Panc1 (cell line): ENCODE measurements at regions not wholly inside any gene's neighbourhood (a gene's known extent, or its start where the extent isn't known, plus 50 kb on each side); places are given as distances from the start of the nearest gene placed in this dataset.

ENCODE experiments used
- ATAC-seq: fragments of 200-7000 bp; cut with Tn5 transposase; 2 replicates; pipeline ENCODE4 v1.9.1; 2020; ENCODE audit warnings: mild to moderate bottlenecking, moderate library complexity
- BruUV-seq: library from RNA; stranded (reverse); fragments of 400-500 nt; replicated peaks from 2 replicates; lab custom pipeline; 2021; lab: Mats Ljungman, UMichigan
- CTCF ChIA-PET: fragments of 300-600 bp; sonication (Branson Sonifier 250); formaldehyde crosslinking; loops from one replicate; lab custom pipeline; 2022; ENCODE audit warnings: antibody characterized with exemption; lab: Charles Lee
- POLR2A ChIA-PET: fragments of 300-600 bp; sonication (Branson Sonifier 250); formaldehyde crosslinking; loops from one replicate; lab custom pipeline; 2022; ENCODE audit warnings: antibody characterized with exemption; lab: Charles Lee
- DNase-seq: peaks from one replicate; pipeline ENCODE4 v3.0.0-alpha.2; 2010; ENCODE audit warnings: low read depth, low spot score
- H3K27ac ChIP-seq: 2 replicates; pipeline ENCODE4 v1.5.1; 2011; ENCODE audit warnings: mild to moderate bottlenecking, low read length, inconsistent platforms
- H3K27me3 ChIP-seq: fragments of 200-500 bp; sonication (Bioruptor generic); 2 replicates; pipeline ENCODE4 v1.6.0; 2014; ENCODE audit warnings: low read length, inconsistent platforms; ENCODE audit not compliant: control insufficient read depth, insufficient read depth
- H3K36me3 ChIP-seq: fragments of 200-500 bp; sonication (Bioruptor generic); 2 replicates; pipeline ENCODE4 v1.5.1; 2014; ENCODE audit warnings: inconsistent platforms, mild to moderate bottlenecking, low read length, moderate library complexity; ENCODE audit not compliant: control insufficient read depth, insufficient read depth
- H3K4me1 ChIP-seq: 2 replicates; pipeline ENCODE4 v1.5.1; 2011; ENCODE audit warnings: inconsistent platforms, mild to moderate bottlenecking, low read length, moderate library complexity; ENCODE audit not compliant: control insufficient read depth, insufficient read depth
- H3K4me3 ChIP-seq, 2 experiments: 2 replicates each; pipeline ENCODE4 v1.5.1; 2011 to 2012; ENCODE audit warnings: low read depth in 2 of 2, low read length in 2 of 2, mild to moderate bottlenecking in 2 of 2, inconsistent platforms in 1 of 2, moderate library complexity in 1 of 2
- H3K9me3 ChIP-seq: fragments of 200-500 bp; sonication (Bioruptor generic); 2 replicates; pipeline ENCODE4 v1.5.1; 2014; ENCODE audit warnings: low read depth, mild to moderate bottlenecking, inconsistent platforms, low read length, moderate library complexity; ENCODE audit not compliant: control insufficient read depth, insufficient read depth
- POLR2AphosphoS5 ChIP-seq: IDR thresholded peaks from 2 replicates; pipeline ENCODE4 v1.6.1; 2012; ENCODE audit warnings: mild to moderate bottlenecking, low read depth, low read length, moderate library complexity
- SIN3A ChIP-seq: IDR thresholded peaks from 2 replicates; pipeline ENCODE4 v1.6.1; 2012; ENCODE audit warnings: low read depth, mild to moderate bottlenecking, low read length, moderate library complexity, borderline replicate concordance; ENCODE audit not compliant: insufficient read depth
- TCF7L2 ChIP-seq: IDR thresholded peaks from 2 replicates; pipeline ENCODE4 v1.6.1; 2011; ENCODE audit warnings: mild to moderate bottlenecking, low read depth, low read length, inconsistent platforms
- in situ Hi-C: cut with HindIII; loops from 2 replicates; pipeline ENCODE4 v1.10.0; 2016; ENCODE audit warnings: low sequenced_read_pairs, low pct_unique_long_range_greater_than_20kb
- intact Hi-C: fragments of 100-400 bp; cut with micrococcal nuclease; formaldehyde crosslinking; loops from one replicate; pipeline ENCODE4 v1.10.0; 2022; ENCODE audit not compliant: unreplicated experiment
- TF ChIP-seq, protein P1 (sequence below), 2 experiments: IDR thresholded peaks; 2 replicates each; pipeline ENCODE4 v1.6.1; 2011 to 2012; ENCODE audit warnings: low read depth in 2 of 2, control low read depth in 1 of 2, low read length in 1 of 2, mild to moderate bottlenecking in 1 of 2, moderate library complexity in 1 of 2; ENCODE audit not compliant: insufficient read depth in 1 of 2
- TF ChIP-seq, protein P2 (sequence below): fragments of 450-650 bp; IDR thresholded peaks from 2 replicates; pipeline ENCODE4 v1.5.1; 2017; ENCODE audit warnings: mild to moderate bottlenecking

DNA sequence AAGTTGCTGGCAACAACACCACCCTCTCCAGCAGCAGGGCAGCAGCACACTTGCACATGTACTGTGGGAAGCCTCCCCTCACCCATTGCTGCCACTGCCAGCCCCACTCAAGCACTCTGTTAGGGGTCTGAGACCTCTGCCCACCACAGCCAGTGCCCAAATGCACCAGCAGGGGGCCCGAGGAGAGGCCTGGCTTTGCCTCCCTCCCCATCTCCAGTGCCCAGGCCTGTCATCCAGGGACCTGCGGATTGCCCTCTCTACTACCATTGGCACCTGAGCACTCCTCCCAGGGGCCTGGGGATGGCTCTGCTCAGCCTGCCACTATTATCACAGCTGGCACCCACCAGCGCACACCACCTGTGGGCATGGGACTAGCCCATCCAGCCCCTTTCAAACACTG is 175.7 kb downstream of the PMAIP1 start:
- ChIA-PET CTCF (no interaction called here), POLR2A (no interaction called here)
- Histone ChIP-seq H3K4me3 (no peak overlapping the region), H3K27me3 (no peaks in the 10 kb centered on the region), H3K27ac (no peak overlapping the region), H3K9me3 (no peaks in the 10 kb centered on the region), H3K36me3 (no peaks in the 10 kb centered on the region), H3K4me1 (no peaks in the 10 kb centered on the region)
- ATAC-seq (no peak), DNase-seq (no peak)
- intact Hi-C loops (no loop called here), in situ Hi-C loops (no loop called here)
- BruUV-seq: no TSS peak
- TF ChIP-seq, protein P1, sequence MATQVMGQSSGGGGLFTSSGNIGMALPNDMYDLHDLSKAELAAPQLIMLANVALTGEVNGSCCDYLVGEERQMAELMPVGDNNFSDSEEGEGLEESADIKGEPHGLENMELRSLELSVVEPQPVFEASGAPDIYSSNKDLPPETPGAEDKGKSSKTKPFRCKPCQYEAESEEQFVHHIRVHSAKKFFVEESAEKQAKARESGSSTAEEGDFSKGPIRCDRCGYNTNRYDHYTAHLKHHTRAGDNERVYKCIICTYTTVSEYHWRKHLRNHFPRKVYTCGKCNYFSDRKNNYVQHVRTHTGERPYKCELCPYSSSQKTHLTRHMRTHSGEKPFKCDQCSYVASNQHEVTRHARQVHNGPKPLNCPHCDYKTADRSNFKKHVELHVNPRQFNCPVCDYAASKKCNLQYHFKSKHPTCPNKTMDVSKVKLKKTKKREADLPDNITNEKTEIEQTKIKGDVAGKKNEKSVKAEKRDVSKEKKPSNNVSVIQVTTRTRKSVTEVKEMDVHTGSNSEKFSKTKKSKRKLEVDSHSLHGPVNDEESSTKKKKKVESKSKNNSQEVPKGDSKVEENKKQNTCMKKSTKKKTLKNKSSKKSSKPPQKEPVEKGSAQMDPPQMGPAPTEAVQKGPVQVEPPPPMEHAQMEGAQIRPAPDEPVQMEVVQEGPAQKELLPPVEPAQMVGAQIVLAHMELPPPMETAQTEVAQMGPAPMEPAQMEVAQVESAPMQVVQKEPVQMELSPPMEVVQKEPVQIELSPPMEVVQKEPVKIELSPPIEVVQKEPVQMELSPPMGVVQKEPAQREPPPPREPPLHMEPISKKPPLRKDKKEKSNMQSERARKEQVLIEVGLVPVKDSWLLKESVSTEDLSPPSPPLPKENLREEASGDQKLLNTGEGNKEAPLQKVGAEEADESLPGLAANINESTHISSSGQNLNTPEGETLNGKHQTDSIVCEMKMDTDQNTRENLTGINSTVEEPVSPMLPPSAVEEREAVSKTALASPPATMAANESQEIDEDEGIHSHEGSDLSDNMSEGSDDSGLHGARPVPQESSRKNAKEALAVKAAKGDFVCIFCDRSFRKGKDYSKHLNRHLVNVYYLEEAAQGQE (IDR thresholded peaks at IDR 0.05; ENCODE audit: insufficient read depth in 1 of 2, low read depth in 2 of 2, low read length in 1 of 2): no peak
- TF ChIP-seq, protein P2, sequence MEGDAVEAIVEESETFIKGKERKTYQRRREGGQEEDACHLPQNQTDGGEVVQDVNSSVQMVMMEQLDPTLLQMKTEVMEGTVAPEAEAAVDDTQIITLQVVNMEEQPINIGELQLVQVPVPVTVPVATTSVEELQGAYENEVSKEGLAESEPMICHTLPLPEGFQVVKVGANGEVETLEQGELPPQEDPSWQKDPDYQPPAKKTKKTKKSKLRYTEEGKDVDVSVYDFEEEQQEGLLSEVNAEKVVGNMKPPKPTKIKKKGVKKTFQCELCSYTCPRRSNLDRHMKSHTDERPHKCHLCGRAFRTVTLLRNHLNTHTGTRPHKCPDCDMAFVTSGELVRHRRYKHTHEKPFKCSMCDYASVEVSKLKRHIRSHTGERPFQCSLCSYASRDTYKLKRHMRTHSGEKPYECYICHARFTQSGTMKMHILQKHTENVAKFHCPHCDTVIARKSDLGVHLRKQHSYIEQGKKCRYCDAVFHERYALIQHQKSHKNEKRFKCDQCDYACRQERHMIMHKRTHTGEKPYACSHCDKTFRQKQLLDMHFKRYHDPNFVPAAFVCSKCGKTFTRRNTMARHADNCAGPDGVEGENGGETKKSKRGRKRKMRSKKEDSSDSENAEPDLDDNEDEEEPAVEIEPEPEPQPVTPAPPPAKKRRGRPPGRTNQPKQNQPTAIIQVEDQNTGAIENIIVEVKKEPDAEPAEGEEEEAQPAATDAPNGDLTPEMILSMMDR: no peak
- TF ChIP-seq TCF7L2 (no peak), SIN3A (no peak), POLR2AphosphoS5 (no peak)

DNA sequence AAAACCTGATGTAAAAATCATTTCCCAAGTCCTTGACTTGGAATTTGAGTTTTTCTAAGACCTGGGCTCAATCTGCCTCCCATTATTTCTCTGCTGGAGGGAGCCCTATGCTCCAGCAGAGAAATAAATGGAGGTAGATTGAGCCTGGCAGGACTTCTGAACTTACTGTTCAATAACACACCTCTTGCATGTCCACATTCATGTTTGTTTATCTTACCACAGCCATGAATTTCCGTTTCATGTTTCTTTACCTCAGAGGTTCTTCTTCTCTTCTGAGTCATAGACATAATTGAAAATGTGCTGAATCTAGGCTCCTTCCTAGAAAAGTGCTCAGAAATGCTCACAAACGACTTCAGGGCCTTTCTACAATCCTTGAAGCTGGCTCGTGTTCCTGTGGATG is 170.8 kb downstream of the PMAIP1 start:
- no peak for TF ChIP-seq POLR2AphosphoS5
- TF ChIP-seq, protein P2: no peak
- TF ChIP-seq, protein P1 (IDR thresholded peaks at IDR 0.05; ENCODE audit: insufficient read depth in 1 of 2, low read depth in 2 of 2, low read length in 1 of 2): no peak
- TF ChIP-seq TCF7L2: no peak
- TF ChIP-seq SIN3A: no peak
- intact Hi-C loops: no loop called here
- H3K27me3 ChIP-seq: no peaks in the 10 kb centered on the region
- ChIA-PET CTCF (no interaction called here), POLR2A (no interaction called here)
- no TSS peak for BruUV-seq
- no peaks in the 10 kb centered on the region for H3K9me3 ChIP-seq
- no peak for DNase-seq
- ATAC-seq: no peak
- in situ Hi-C loops: no loop called here
- no peak overlapping the region for H3K27ac ChIP-seq
- H3K4me3 ChIP-seq: no peak overlapping the region
- no peaks in the 10 kb centered on the region for H3K4me1 ChIP-seq
- H3K36me3 ChIP-seq: no peaks in the 10 kb centered on the region
